H1 (cell line): ENCODE measurements at regions not wholly inside any gene's neighbourhood (a gene's known extent, or its start where the extent isn't known, plus 50 kb on each side); places are given as distances from the start of the nearest gene placed in this dataset.

ENCODE experiments used
- CTCF ChIA-PET: fragments of 300-600 bp; sonication (Branson Sonifier 250); formaldehyde crosslinking; loops from one replicate; lab custom pipeline; 2021; ENCODE audit not compliant: partially characterized antibody; lab: Charles Lee
- POLR2A ChIA-PET: fragments of 300-600 bp; sonication (Branson Sonifier 250); formaldehyde crosslinking; loops from one replicate; lab custom pipeline; 2021; ENCODE audit warnings: inconsistent platforms; ENCODE audit not compliant: partially characterized antibody; lab: Charles Lee
- DNase-seq, 2 experiments: peaks; one replicate each; pipeline versions ENCODE4 v3.0.0 to v3.0.0-alpha.2; 2010 to 2022; ENCODE audit warnings: low spot score in 2 of 2, low read depth in 1 of 2, mixed read lengths in 1 of 2
- FAIRE-seq: peaks from 2 replicates; lab custom pipeline; 2011; peaks lifted over from hg19 to GRCh38; lab: Jason Lieb, UNC
- H2AFZ ChIP-seq: 2 replicates; pipeline ENCODE4 v1.8.1; 2012; ENCODE audit warnings: low read length, inconsistent platforms
- H2AK5ac ChIP-seq: 2 replicates; pipeline ENCODE4 v1.6.1; 2013; ENCODE audit warnings: low read depth, low read length
- H2BK120ac ChIP-seq: replicated peaks from 2 replicates; pipeline ENCODE3; 2013; ENCODE audit warnings: low read depth, low read length, inconsistent platforms
- H2BK12ac ChIP-seq: 2 replicates; pipeline ENCODE4 v1.6.1; 2013; ENCODE audit warnings: low read depth, low read length
- H2BK15ac ChIP-seq: 2 replicates; pipeline ENCODE4 v1.6.1; 2013; ENCODE audit warnings: low read length
- H2BK20ac ChIP-seq: 2 replicates; pipeline ENCODE4 v1.6.1; 2013; ENCODE audit warnings: low read length
- H2BK5ac ChIP-seq: 2 replicates; pipeline ENCODE4 v1.6.1; 2013; ENCODE audit warnings: low read depth, low read length
- H3K14ac ChIP-seq: 2 replicates; pipeline ENCODE4 v1.6.1; 2013; ENCODE audit warnings: inconsistent platforms; ENCODE audit not compliant: insufficient read length
- H3K18ac ChIP-seq: 2 replicates; pipeline ENCODE4 v1.6.1; 2013; ENCODE audit warnings: low read length; ENCODE audit errors: extremely low read depth
- H3K23ac ChIP-seq: 2 replicates; pipeline ENCODE4 v1.6.1; 2013; ENCODE audit warnings: inconsistent platforms; ENCODE audit not compliant: insufficient read length
- H3K23me2 ChIP-seq: 2 replicates; pipeline ENCODE4 v1.6.1; 2013; ENCODE audit warnings: low read depth, low read length
- H3K27ac ChIP-seq: 2 replicates; pipeline ENCODE4 v1.6.1; 2011; ENCODE audit warnings: low read depth, low read length, inconsistent platforms
- H3K27me3 ChIP-seq, 4 experiments: replicated peaks in 1 of 4; 1 replicate in 1 of 4; 2 replicates in 3 of 4; pipeline versions ENCODE4 v1.6.1 to v1.8.1; 2011 to 2013; ENCODE audit warnings: low read length in 3 of 4, mild to moderate bottlenecking in 3 of 4, inconsistent platforms in 2 of 4, mixed read lengths in 2 of 4, moderate library complexity in 1 of 4; ENCODE audit not compliant: control insufficient read depth in 3 of 4, insufficient read depth in 3 of 4; ENCODE audit errors: extremely low read depth in 1 of 4
- H3K36me3 ChIP-seq, 4 experiments: 2 replicates each; pipeline versions ENCODE4 v1.6.1 to v1.8.1; 2011 to 2013; ENCODE audit warnings: mild to moderate bottlenecking in 4 of 4, low read length in 3 of 4, moderate library complexity in 2 of 4, control low read depth in 1 of 4, inconsistent platforms in 1 of 4; ENCODE audit not compliant: insufficient read depth in 4 of 4, control insufficient read depth in 2 of 4
- H3K4ac ChIP-seq: replicated peaks from 2 replicates; pipeline ENCODE3; 2013; ENCODE audit warnings: low read length, low read depth, mixed read lengths, inconsistent platforms; ENCODE audit not compliant: insufficient read length
- H3K4me1 ChIP-seq, 4 experiments: replicated peaks in 1 of 4; 1 replicate in 1 of 4; 2 replicates in 3 of 4; pipeline versions ENCODE4 v1.6.1 to v1.8.1; 2011 to 2013; ENCODE audit warnings: low read length in 3 of 4, inconsistent platforms in 2 of 4, mixed read lengths in 1 of 4; ENCODE audit not compliant: insufficient read depth in 4 of 4, control insufficient read depth in 3 of 4
- H3K4me2 ChIP-seq, 2 experiments: 2 replicates each; pipeline versions ENCODE4 v1.6.1 to v1.8.1; 2011 to 2013; ENCODE audit warnings: low read depth in 2 of 2, low read length in 2 of 2, control low read depth in 1 of 2, inconsistent platforms in 1 of 2, mild to moderate bottlenecking in 1 of 2; ENCODE audit not compliant: insufficient read depth in 1 of 2
- H3K4me3 ChIP-seq, 4 experiments: fragments of 200-600, 300-600 bp in 1 of 4; sonication (generic), shearing (Covaris generic), sonication (Bioruptor Twin) in 1 of 4; 2 replicates each; pipeline versions ENCODE4 v1.5.1 to v1.8.1; 2011 to 2016; ENCODE audit warnings: low read length in 4 of 4, low read depth in 3 of 4, control low read depth in 2 of 4, inconsistent platforms in 2 of 4, mild to moderate bottlenecking in 2 of 4, mixed read lengths in 1 of 4, moderate library complexity in 1 of 4; ENCODE audit not compliant: insufficient read depth in 2 of 4; ENCODE audit errors: extremely low read depth in 1 of 4
- H3K56ac ChIP-seq: replicated peaks from 2 replicates; pipeline ENCODE3; 2013; ENCODE audit warnings: low read depth, mild to moderate bottlenecking, mixed read lengths, low read length, inconsistent platforms; ENCODE audit not compliant: insufficient read length
- H3K79me1 ChIP-seq: 2 replicates; pipeline ENCODE4 v1.6.1; 2013; ENCODE audit warnings: low read depth, low read length, control low read depth
- H3K79me2 ChIP-seq, 2 experiments: 2 replicates each; pipeline versions ENCODE4 v1.6.1 to v1.8.1; 2012 to 2013; ENCODE audit warnings: low read length in 2 of 2, mild to moderate bottlenecking in 2 of 2, inconsistent platforms in 1 of 2; ENCODE audit not compliant: insufficient read depth in 2 of 2, control insufficient read depth in 1 of 2
- H3K9ac ChIP-seq, 4 experiments: replicated peaks in 1 of 4; 1 replicate in 1 of 4; 2 replicates in 3 of 4; pipeline versions ENCODE4 v1.6.1 to v1.8.1; 2011 to 2013; ENCODE audit warnings: low read depth in 3 of 4, low read length in 3 of 4, control low read depth in 2 of 4, mild to moderate bottlenecking in 2 of 4, moderate library complexity in 2 of 4, inconsistent platforms in 1 of 4; ENCODE audit errors: extremely low read depth in 1 of 4
- H3K9me3 ChIP-seq, 2 experiments: 2 replicates each; pipeline versions ENCODE4 v1.6.1 to v1.8.1; 2012 to 2013; ENCODE audit warnings: mild to moderate bottlenecking in 2 of 2, moderate library complexity in 2 of 2, control low read depth in 1 of 2, inconsistent platforms in 1 of 2, low read depth in 1 of 2, low read length in 1 of 2, mixed read lengths in 1 of 2; ENCODE audit not compliant: insufficient read depth in 2 of 2
- H4K20me1 ChIP-seq, 2 experiments: replicated peaks in 1 of 2; 2 replicates each; pipeline versions ENCODE3 to v1.8.1; 2011 to 2013; ENCODE audit warnings: inconsistent platforms in 2 of 2, low read length in 2 of 2, mild to moderate bottlenecking in 1 of 2; ENCODE audit not compliant: insufficient read depth in 2 of 2, control insufficient read depth in 1 of 2
- H4K5ac ChIP-seq: 2 replicates; pipeline ENCODE4 v1.6.1; 2013; ENCODE audit warnings: low read length, low read depth, mixed read lengths, inconsistent platforms; ENCODE audit not compliant: insufficient read length
- H4K8ac ChIP-seq: 2 replicates; pipeline ENCODE4 v1.8.0; 2013; ENCODE audit warnings: mild to moderate bottlenecking, moderate library complexity, low read length, inconsistent platforms; ENCODE audit not compliant: insufficient read depth; ENCODE audit errors: extremely low read depth
- H4K91ac ChIP-seq: replicated peaks from 2 replicates; pipeline ENCODE3; 2013; ENCODE audit warnings: low read length, mixed read lengths, inconsistent platforms; ENCODE audit not compliant: insufficient read length
- EGR1 ChIP-seq: IDR thresholded peaks from 2 replicates; pipeline ENCODE4 v1.6.1; 2011; ENCODE audit warnings: low read depth, low read length, borderline replicate concordance
- HDAC6 ChIP-seq: IDR thresholded peaks from one replicate; pipeline ENCODE4 v1.7.1; 2012; ENCODE audit warnings: low read depth, mild to moderate bottlenecking, inconsistent platforms, low read length, moderate library complexity
- PHF8 ChIP-seq: fragments of 200-600 bp; sonication (generic); conservative IDR thresholded peaks from 2 replicates; pipeline ENCODE4 v1.7.1; 2012; ENCODE audit warnings: low read depth, mild to moderate bottlenecking, inconsistent platforms, low read length, moderate library complexity
- POLR2AphosphoS5 ChIP-seq: IDR thresholded peaks from 2 replicates; pipeline ENCODE4 v1.6.1; 2011; ENCODE audit warnings: low read depth, low read length
- RFX5 ChIP-seq: IDR thresholded peaks from 2 replicates; pipeline ENCODE4 v1.6.1; 2011; ENCODE audit warnings: low read depth, low read length, improper control_type of control experiment, borderline replicate concordance
- RXRA ChIP-seq: IDR thresholded peaks from 2 replicates; pipeline ENCODE4 v1.6.1; 2011; ENCODE audit warnings: low read depth, mild to moderate bottlenecking, low read length, moderate library complexity; ENCODE audit not compliant: insufficient read depth
- WGBS, 2 experiments: shearing (Covaris generic) in 1 of 2; methylation state at CpG; one replicate each; pipeline versions ENCODE4 v1.1.6 to v1.1.7; 2013 to 2015; ENCODE audit warnings: low lambda C conversion rate in 2 of 2, mixed read lengths in 2 of 2, inconsistent platforms in 1 of 2, low coverage in 1 of 2, missing lambda C conversion rate in 1 of 2; ENCODE audit not compliant: insufficient replicate concordance in 2 of 2, insufficient coverage in 1 of 2, insufficient read length in 1 of 2; ENCODE audit errors: extremely low coverage in 1 of 2, missing lambda C conversion rate in 1 of 2; 5-methylcytosine and 5-hydroxymethylcytosine counted together

GRCh38 chr14:62604524-62604923 is 440.7 kb downstream of the KCNH5 start:
- H3K4me2 ChIP-seq, result no peak overlapping the region
- ChIA-PET CTCF (no interaction called here), POLR2A (no interaction called here)
- DNase-seq (no peak), FAIRE-seq (no peak)
- no peak overlapping the region for H2BK12ac ChIP-seq
- no peak overlapping the region for H2BK15ac ChIP-seq
- no peak overlapping the region for H2BK5ac ChIP-seq
- no peaks in the 10 kb centered on the region for H3K79me2 ChIP-seq
- H3K9me3 ChIP-seq, result no peaks in the 10 kb centered on the region
- no peak overlapping the region for H3K27ac ChIP-seq
- no peaks in the 10 kb centered on the region for H3K79me1 ChIP-seq
- no peaks in the 10 kb centered on the region for H3K36me3 ChIP-seq
- no peak overlapping the region for H3K56ac ChIP-seq
- no peak overlapping the region for H4K8ac ChIP-seq
- no peak overlapping the region for H4K5ac ChIP-seq
- no peak overlapping the region for H2BK120ac ChIP-seq
- H3K9ac ChIP-seq, result no peak overlapping the region
- H2BK20ac ChIP-seq, result no peak overlapping the region
- H3K4me1 ChIP-seq, result no peaks in the 10 kb centered on the region
- TF ChIP-seq RXRA (no peak), EGR1 (no peak), RFX5 (no peak), HDAC6 (no peak), POLR2AphosphoS5 (no peak), PHF8 (no peak)
- H3K23ac ChIP-seq, result no peak overlapping the region
- H4K20me1 ChIP-seq, result no peaks in the 10 kb centered on the region
- no peak overlapping the region for H3K18ac ChIP-seq
- H3K23me2 ChIP-seq, result no peaks in the 10 kb centered on the region
- WGBS, 2 experiments, result 90% methylated on average over 2 of the region's 2 CpGs; no CpG with 5 or more reads in 1 of the 2 experiments
- H3K4ac ChIP-seq, result no peak overlapping the region
- no peak overlapping the region for H2AK5ac ChIP-seq
- H3K14ac ChIP-seq, result no peak overlapping the region
- H3K27me3 ChIP-seq, result no peaks in the 10 kb centered on the region
- 0 out of 2 replicates have a peak overlapping the region, but pooled peaks have one; percentile 55 for H2AFZ ChIP-seq
- H3K4me3 ChIP-seq, result no peak overlapping the region
- no peak overlapping the region for H4K91ac ChIP-seq
